Right lobe of liver (tissue), 6 donors: ENCODE measurements at regions not wholly inside any gene's neighbourhood (a gene's known extent, or its start where the extent isn't known, plus 50 kb on each side); places are given as distances from the start of the nearest gene placed in this dataset.

Experiments
- ATAC-seq, 4 donors: fragments of 200-7000 bp; cut with Tn5 transposase; one replicate each; pipeline ENCODE4 v1.9.1; 2020; ENCODE audit warnings: mild to moderate bottlenecking in 4 of 4, moderate library complexity in 4 of 4
- DNase-seq, 3 donors: peaks; one replicate each; pipeline ENCODE4 v3.0.0-alpha.2; 2020
- H3K27ac ChIP-seq, 3 donors: fragments of 200-600 bp; one replicate each; pipeline ENCODE4 v1.8.0; 2022
- H3K27me3 ChIP-seq, 2 donors: fragments of 200-600 bp; one replicate each; pipeline ENCODE4 v1.8.0; 2022
- H3K36me3 ChIP-seq, 4 donors: fragments of 200-600 bp; sonication (generic) in 1 of 4; one replicate each; pipeline versions ENCODE4 v1.5.1 to v1.8.0; 2017 to 2022; ENCODE audit warnings: control low read depth in 1 of 4
- H3K4me1 ChIP-seq, 4 donors: fragments of 200-600 bp; sonication (generic) in 1 of 4; one replicate each; pipeline versions ENCODE4 v1.5.1 to v1.8.0; 2017 to 2022; ENCODE audit warnings: control low read depth in 1 of 4
- H3K4me3 ChIP-seq, 3 donors: fragments of 200-600 bp; one replicate each; pipeline ENCODE4 v1.8.0; 2022
- H3K9me3 ChIP-seq, 4 donors: fragments of 200-600 bp; sonication (generic) in 1 of 4; one replicate each; pipeline versions ENCODE4 v1.5.1 to v1.8.0; 2017 to 2022; ENCODE audit warnings: control low read depth in 1 of 4
- CTCF ChIP-seq, 4 donors: fragments of 200-600 bp in 3 of 4; fragments of 450-650 bp in 1 of 4; IDR thresholded peaks; one replicate each; pipeline versions ENCODE4 v1.5.1 to v1.8.0; 2016 to 2022; ENCODE audit warnings: antibody characterized with exemption in 4 of 4, mild to moderate bottlenecking in 2 of 4
- POLR2A ChIP-seq: fragments of 450-650 bp; IDR thresholded peaks from one replicate; pipeline ENCODE4 v1.6.1; 2017; ENCODE audit warnings: antibody characterized with exemption, mild to moderate bottlenecking
- WGBS: methylation state at CpG from one replicate; pipeline ENCODE4 v1.1.6; 2018; ENCODE audit warnings: low coverage, low lambda C conversion rate; ENCODE audit not compliant: insufficient coverage; ENCODE audit errors: missing lambda C conversion rate; 5-methylcytosine and 5-hydroxymethylcytosine counted together
- intact Hi-C, 2 donors: fragments of 100-400 bp; cut with DNase I; formaldehyde crosslinking; loops; one replicate each; pipeline versions ENCODE4 v1.11.2 to v1.14.1; 2022
- donor health status: DM: no; HTN: yes; CAD: no.
- donor health status: DM: no; HTN: no; CAD: no.
- donor health status: DM: no; HTN: no; CAD: no.
- donor health status: DM: no; HTN: yes; CAD: no.
- donor health status: DM: no; HTN: yes; CAD: no.

- ATAC-seq, result no peak
- H3K27me3 ChIP-seq, result no peaks in the 10 kb centered on the region
- H3K4me3 ChIP-seq, result no peak overlapping the region
- H3K36me3 ChIP-seq, result no peaks in the 10 kb centered on the region
- H3K4me1 ChIP-seq, result no peaks in the 10 kb centered on the region
- 86% methylated on average over 3 of the region's 22 CpGs for WGBS
- H3K9me3 ChIP-seq, result no peaks in the 10 kb centered on the region
- DNase-seq, result no peak
- H3K27ac ChIP-seq, result no peak overlapping the region
- TF ChIP-seq CTCF (IDR thresholded peaks at IDR 0.05) (no peak), POLR2A (no peak)
- intact Hi-C loops, result no loop called here
Measured at GRCh38 chr10:131621784-131622624, 278.8 kb upstream of the PPP2R2D start.

GRCh38 chr10:131625041-131625440 lies 275.8 kb upstream of the PPP2R2D start:
- H3K4me1 ChIP-seq, result no peaks in the 10 kb centered on the region
- no peak for TF ChIP-seq CTCF (IDR thresholded peaks at IDR 0.05)
- no peak for TF ChIP-seq POLR2A
- DNase-seq (no peak), ATAC-seq (peak in 1 of 4 donors; percentile 29)
- no peak overlapping the region for H3K4me3 ChIP-seq
- WGBS, result 81% methylated on average over 5 of the region's 26 CpGs
- no peaks in the 10 kb centered on the region for H3K27me3 ChIP-seq
- H3K9me3 ChIP-seq, result no peaks in the 10 kb centered on the region
- no peaks in the 10 kb centered on the region for H3K36me3 ChIP-seq
- intact Hi-C loops, result no loop called here
- H3K27ac ChIP-seq, result no peak overlapping the region

GRCh38 chr10:131626274-131626673 lies 274.5 kb upstream of the PPP2R2D start:
- H3K36me3 ChIP-seq, result no peaks in the 10 kb centered on the region
- H3K9me3 ChIP-seq, result no peaks in the 10 kb centered on the region
- no peaks in the 10 kb centered on the region for H3K4me1 ChIP-seq
- ATAC-seq (no peak), DNase-seq (no peak)
- no peak overlapping the region for H3K4me3 ChIP-seq
- H3K27ac ChIP-seq, result no peak overlapping the region
- intact Hi-C loops, result no loop called here
- TF ChIP-seq CTCF (IDR thresholded peaks at IDR 0.05) (no peak), POLR2A (no peak)
- 92% methylated on average over 5 of the region's 11 CpGs for WGBS
- no peaks in the 10 kb centered on the region for H3K27me3 ChIP-seq

- TF ChIP-seq POLR2A (no peak), CTCF (IDR thresholded peaks at IDR 0.05) (no peak)
- Histone ChIP-seq H3K4me1 (no peaks in the 10 kb centered on the region), H3K9me3 (no peaks in the 10 kb centered on the region), H3K36me3 (no peaks in the 10 kb centered on the region), H3K27me3 (no peaks in the 10 kb centered on the region), H3K4me3 (no peak overlapping the region), H3K27ac (no peak overlapping the region)
- DNase-seq, result no peak
- intact Hi-C loops, result no loop called here
- 30% methylated on average over 3 of the region's 4 CpGs for whole genome bisulfite sequencing
- no peak for ATAC-seq
Measured at GRCh38 chr10:131629026-131629770, 271.6 kb upstream of the PPP2R2D start.
